AG08395 (cell line): ENCODE measurements at regions not wholly inside any gene's neighbourhood (a gene's known extent, or its start where the extent isn't known, plus 50 kb on each side); places are given as distances from the start of the nearest gene placed in this dataset.
"Not testable (repeated sequence)": the region's sequence is repeated elsewhere in the genome, so short reads cannot be mapped to it uniquely, and the experiment has no call there.

Experiments
- DNase-seq: peaks from one replicate; pipeline ENCODE4 v3.0.0; 2012; ENCODE audit warnings: mixed read lengths, low spot score

DNA sequence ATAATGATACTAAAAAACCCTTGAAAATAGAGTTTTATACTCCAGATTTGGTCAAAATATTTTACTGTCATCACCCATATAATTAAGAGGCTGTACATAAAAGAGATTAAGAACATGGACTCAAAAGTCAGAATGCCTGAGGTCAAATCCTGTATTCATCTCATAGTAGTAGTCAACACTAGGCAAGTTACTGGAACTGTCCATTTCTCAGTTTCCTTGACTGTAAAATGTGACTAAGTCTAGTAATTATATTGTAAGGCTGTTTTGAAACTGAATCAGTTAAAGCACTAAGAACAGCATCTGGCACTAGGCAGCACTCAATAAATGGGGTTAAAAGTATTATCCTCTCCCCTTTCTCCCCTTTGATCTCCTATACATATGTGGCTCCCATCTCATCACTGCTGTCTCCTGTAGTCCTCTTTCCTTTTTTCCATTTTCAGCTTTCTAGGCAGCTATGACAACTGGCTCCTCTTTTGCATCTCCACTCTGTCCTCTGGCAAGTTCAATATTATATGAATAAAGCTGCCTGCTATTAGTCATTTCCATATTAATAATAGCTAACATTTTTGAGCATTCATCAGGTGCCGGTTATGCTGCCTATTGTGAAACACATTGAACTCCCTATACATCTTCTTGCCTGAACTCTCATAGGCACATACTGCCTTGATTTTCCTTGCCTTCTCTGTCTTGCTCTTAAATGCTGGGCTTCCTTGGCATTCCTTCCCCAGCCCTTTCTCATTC, 185.8 kb upstream of the NREP start:
- peak; percentile 17 for DNase-seq

DNA sequence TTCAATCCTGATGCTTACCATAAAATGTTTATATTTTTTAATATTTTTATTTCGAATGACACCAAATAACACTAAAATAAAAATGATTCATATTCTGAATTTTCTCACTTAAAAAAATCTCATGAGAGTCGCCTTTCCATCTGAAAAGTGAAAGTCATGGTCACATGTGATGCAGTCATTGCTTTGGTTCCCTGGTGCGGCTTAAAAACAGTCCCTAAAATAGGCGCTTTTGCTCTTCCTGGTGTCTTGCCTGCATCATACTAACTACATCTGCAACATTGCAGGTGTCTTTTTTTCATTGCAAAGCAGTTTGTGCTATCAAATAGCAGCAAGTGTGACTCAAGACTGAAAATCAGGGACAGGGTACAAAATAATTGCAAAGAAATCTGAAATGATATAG, 185.2 kb upstream of the NREP start:
- no peak for DNase-seq

GRCh38 chr5:111937094-111937493, 180.1 kb upstream of the NREP start:
- no peak for DNase-seq

DNA sequence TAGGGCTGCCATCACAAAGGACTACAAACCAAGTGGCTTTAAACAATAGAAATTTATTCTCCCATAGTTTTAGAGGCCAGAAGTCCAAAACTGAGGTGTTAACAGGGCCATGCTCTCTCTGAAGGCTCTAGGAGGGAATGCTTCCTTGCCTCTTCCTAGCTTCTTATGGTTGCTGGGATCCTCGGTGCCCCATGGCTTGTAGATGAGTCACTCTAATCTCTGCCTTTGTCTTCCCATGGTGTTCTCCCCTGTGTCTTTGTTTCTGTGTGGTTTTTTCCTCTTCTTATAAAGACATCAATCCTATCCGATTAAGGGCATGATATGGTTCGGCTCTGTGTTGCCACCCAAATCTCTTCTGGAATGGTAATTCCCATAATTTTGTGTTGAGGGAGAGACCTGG, 178.8 kb upstream of the NREP start:
- no peak for DNase-seq

DNA sequence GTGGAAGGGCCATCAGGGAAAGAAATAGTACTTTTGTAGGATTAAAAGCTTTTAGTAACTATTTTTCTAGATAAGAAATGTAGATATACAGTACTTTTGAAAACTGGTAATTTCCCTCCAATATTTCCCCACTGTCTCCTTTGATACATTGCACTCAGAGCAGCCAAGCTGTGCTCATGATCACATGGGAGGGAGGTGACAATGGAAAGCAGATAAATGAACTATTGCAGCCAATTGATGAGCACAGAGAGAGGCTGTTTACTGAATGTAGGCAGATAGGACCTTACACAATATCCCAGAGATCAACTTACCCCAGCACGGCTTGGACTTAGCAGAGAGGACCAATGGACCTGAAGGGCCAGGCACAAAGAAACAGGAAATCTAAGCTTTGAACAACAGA, 178.0 kb upstream of the NREP start:
- DNase-seq = no peak

DNA sequence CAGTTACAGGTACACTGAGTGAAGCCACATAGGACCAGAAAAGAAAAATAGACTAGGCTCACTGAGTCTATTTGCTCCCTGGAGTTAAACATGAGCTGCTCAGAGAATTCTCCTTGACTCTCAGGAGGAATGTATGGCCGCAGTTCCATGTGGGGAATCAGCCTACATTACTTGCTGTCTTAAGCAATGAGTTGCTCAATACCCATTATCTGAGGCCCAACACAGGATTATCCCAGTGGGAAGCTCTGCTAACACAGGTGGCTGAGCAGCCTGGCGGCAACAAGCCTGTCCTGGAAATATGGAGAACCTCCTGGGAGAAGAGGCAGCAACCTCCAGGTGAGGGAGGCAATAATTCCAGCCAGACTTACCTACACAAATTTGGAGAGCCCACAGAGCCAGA, 177.5 kb upstream of the NREP start:
- DNase-seq = no peak

- DNase-seq = no peak
Observed at GRCh38 chr5:111933086-111933485, 176.1 kb upstream of the NREP start.

- DNase-seq = no peak
Observed at GRCh38 chr5:111932628-111933027, 175.6 kb upstream of the NREP start.

DNA sequence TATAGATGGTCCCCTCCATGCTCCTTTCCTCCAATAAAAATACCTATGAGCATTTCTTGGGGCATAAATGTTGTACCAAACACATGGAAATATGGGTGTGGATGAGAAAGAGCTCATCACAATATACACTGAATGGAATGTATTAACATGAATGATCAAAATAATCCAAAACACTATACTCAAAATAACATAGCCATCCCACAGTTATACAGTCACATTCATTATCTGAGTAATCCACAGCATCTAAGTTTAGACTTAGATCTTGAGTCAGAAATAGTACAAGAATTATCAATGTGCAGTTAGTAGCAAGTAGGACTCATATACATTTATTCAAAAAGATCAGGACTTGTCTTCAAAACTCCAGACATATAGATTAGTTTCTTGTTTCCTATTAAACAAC, 175.2 kb upstream of the NREP start:
- DNase-seq = no peak

GRCh38 chr5:111931655-111932054, 174.7 kb upstream of the NREP start:
- no peak for DNase-seq

GRCh38 chr5:111930905-111931461, 174.0 kb upstream of the NREP start:
- DNase-seq = peak; percentile 31

GRCh38 chr5:111930449-111930848, 173.5 kb upstream of the NREP start:
- DNase-seq = no peak

- DNase-seq = peak; percentile 54
Observed at GRCh38 chr5:111929867-111930266, 172.9 kb upstream of the NREP start.

GRCh38 chr5:111929261-111929660, 172.3 kb upstream of the NREP start:
- no peak for DNase-seq

DNA sequence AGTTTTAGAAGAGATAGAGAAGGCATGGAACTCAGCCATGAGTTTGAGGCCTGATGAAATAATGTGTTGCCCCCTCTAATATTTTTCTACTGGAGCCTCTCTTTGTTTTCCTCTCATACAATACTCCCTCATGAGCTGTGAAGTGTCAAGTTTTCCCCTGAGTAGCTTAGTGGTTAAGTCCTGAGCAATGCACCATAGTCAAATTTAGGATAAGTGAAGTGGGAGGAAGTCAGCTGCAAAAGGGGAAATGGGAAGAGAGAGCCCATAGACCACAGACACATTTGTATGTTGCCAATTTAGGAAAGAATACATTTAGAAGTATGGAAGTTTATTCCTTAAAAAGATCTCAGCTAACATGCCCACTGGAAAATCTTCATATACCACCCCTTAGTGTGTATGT, 171.5 kb upstream of the NREP start:
- no peak for DNase-seq

DNA sequence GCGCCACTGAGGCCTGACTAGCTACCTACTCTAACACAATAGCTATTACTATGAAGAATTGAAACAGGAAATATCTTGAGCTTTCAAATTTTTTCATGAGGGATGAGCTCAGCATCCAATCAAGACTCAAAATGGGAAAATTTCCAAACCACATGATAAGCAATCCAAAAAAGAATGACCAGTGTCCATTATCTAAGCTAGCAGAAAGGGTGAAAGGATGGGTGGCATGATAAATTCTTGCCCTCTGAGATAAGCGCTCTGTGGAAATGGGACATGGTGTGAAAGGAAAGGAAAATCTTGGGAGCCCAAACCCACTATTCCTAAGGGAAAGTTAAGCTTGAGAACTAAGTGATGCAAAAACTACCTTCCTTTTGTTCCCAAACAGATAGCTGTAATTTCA, 170.2 kb upstream of the NREP start:
- DNase-seq = peak; percentile 8

GRCh38 chr5:111926026-111926425, 169.0 kb upstream of the NREP start:
- DNase-seq = no peak

GRCh38 chr5:111922344-111922743, 165.3 kb upstream of the NREP start:
- no peak for DNase-seq

- not testable (repeated sequence) for DNase-seq
Observed at GRCh38 chr5:111921691-111922090, 164.7 kb upstream of the NREP start.

GRCh38 chr5:111914966-111915636, 158.1 kb upstream of the NREP start:
- DNase-seq = no peak

- no peak for DNase-seq
Observed at GRCh38 chr5:111902436-111902835, 145.4 kb upstream of the NREP start.

DNA sequence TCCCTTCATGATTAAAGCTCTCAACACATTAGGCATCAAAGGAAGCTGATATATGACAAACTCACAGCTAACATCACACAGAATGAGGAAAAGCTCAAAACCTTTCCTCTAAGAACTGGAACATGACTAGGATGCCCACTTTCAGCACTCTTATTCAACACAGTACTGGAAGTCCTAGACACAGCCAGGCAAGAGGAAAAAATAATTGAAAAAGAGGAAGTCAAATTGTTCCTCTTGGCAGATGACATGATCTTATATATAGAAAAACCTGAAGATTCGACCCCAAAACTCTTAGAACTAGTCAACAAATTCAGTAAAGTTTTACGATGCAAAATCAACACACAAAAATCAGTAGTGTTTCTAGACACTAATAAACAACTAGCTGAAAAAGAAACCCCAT, 144.3 kb upstream of the NREP start:
- no peak for DNase-seq

DNA sequence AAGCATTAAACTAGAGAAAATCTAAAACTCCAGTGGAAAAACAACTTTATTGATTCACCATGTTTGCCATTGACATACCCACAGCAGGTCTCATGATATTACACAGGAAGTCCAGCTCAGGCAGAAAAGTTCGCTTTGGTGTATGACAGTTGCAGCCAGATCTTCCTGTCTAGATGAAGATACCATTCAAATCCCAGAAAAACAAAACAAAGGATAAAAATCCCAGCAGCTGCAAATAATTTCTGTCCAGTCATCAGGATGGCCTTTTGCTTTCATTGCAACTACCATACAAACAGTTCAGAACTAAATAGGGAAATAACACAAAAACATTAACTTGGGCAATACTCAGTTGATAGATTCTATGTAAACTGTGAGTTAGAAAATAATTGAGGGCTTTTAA, 136.0 kb upstream of the NREP start:
- DNase-seq = peak; percentile 40

DNA sequence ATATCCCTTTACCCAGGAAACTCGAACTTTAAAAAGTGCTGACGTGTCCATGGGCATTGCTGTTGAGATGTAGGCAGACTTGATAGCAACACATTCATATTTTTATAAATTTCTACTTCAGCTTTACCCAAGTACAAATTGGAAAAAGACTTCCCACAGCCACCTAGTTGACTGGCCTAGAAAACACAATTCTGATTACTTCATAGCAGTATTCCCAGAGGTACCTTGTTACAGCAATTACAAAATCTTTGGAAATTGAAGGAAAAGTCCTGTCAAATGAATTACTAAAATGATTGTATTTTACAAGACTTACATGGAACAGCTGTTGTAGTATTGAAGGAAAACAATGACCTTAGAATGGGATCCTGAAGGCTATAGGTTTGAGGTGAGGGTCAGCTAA, 130.7 kb upstream of the NREP start:
- DNase-seq = no peak
